ENCODE measurements at regions not wholly inside any gene's neighbourhood (a gene's known extent, or its start where the extent isn't known, plus 50 kb on each side); places are given as distances from the start of the nearest gene placed in this dataset.

DNA sequence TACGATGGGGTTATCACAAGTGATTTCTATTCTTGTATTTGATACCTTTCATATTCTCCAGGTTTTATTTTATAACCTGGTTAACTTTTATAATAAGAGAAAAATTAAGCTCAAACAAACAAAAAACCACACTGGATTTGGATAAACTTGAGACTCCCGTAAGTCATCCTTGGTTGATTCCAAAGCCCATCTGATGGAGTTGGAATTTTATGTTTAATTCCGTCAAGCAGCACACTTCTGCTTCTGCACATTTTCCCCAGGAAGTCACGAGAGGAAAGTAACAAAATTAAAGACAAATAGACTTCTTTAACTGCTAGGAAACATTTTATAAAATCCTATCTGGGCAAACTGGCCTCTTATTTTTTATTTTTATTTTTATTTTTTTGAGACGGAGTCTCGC, 207.9 kb downstream of the NXNL2 start:
- Histone ChIP-seq H3K4me3 (ENCODE audit: low read depth, low read length) (no peak overlapping the region), H3K27me3 (replicated peaks; ENCODE audit: control insufficient read depth, insufficient read depth, low read length) (no peaks in the 10 kb centered on the region), H3K36me3 (ENCODE audit: control insufficient read depth, insufficient read depth, low read length) (no peaks in the 10 kb centered on the region), H3K4me1 (no peaks in the 10 kb centered on the region), H3K9me3 (no peaks in the 10 kb centered on the region)
- no peak for DNase-seq
- BruUV-seq (replicated peaks): no TSS peak
- intact Hi-C loops (cut with micrococcal nuclease; ENCODE audit: unreplicated experiment): loop anchor here (5.0 kb wide), 2 partner anchors 81 to 151 kb away; no protein-coding TSS in a partner anchor
- H3K4me3 Mint-ChIP-seq (ENCODE audit: unreplicated experiment): no peak overlapping the region
- ChIA-PET CTCF (no interaction called here), POLR2A (no interaction called here)
- TF ChIP-seq, protein P1, sequence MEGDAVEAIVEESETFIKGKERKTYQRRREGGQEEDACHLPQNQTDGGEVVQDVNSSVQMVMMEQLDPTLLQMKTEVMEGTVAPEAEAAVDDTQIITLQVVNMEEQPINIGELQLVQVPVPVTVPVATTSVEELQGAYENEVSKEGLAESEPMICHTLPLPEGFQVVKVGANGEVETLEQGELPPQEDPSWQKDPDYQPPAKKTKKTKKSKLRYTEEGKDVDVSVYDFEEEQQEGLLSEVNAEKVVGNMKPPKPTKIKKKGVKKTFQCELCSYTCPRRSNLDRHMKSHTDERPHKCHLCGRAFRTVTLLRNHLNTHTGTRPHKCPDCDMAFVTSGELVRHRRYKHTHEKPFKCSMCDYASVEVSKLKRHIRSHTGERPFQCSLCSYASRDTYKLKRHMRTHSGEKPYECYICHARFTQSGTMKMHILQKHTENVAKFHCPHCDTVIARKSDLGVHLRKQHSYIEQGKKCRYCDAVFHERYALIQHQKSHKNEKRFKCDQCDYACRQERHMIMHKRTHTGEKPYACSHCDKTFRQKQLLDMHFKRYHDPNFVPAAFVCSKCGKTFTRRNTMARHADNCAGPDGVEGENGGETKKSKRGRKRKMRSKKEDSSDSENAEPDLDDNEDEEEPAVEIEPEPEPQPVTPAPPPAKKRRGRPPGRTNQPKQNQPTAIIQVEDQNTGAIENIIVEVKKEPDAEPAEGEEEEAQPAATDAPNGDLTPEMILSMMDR (IDR thresholded peaks at IDR 0.05; ENCODE audit: insufficient read depth in 1 of 2, low read depth in 1 of 2, low read length in 1 of 2, severe bottlenecking in 1 of 2, unreplicated experiment in 1 of 2): no peak
- H3K4me1 Mint-ChIP-seq (ENCODE audit: low read depth, unreplicated experiment): peaks cover 7% of the 10 kb centered on the region
- H3K27me3 Mint-ChIP-seq (ENCODE audit: insufficient read depth, unreplicated experiment): no peaks in the 10 kb centered on the region
- H3K36me3 Mint-ChIP-seq (ENCODE audit: insufficient read depth, unreplicated experiment): no peaks in the 10 kb centered on the region
- no peaks in the 10 kb centered on the region for H3K9me3 Mint-ChIP-seq (ENCODE audit: unreplicated experiment)
- no peak overlapping the region for H3K27ac Mint-ChIP-seq (ENCODE audit: unreplicated experiment)

DNA sequence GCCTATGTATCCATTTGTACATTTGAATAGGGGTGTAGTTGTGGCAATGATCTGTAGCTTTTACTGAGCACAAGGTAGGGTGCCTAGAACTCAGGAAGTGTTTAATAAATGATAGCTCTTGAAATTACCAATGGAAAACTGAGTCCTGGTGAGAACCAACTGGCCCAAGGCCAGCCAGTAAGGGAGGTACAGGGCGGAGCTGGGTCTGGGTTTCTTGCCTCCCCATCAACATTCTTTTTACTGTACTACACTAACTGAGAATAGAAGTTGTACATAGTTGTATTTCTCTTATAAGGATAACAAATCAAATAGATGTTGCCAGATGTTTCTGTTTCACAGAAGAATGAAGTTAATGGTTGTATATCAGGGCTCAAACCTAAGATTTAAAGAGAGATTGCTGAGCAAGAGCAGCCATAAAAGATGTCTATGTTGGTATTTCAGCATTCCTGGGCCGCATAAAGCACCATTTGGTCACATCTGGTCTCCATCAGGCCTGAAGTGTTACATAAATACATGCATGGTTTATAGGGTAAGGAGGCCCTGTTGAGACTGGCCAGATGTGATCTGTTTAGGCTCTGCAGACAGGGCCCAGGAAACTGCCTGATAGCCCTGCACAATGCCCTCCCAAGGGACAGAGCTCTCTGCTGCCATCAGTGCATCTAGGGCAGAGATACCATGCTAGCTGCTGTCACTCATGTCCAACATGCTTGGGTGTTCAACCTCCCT, 210.5 kb downstream of the NXNL2 start:
- no peaks in the 10 kb centered on the region for H3K4me1 Mint-ChIP-seq (ENCODE audit: low read depth, unreplicated experiment)
- TF ChIP-seq, protein P1 (IDR thresholded peaks at IDR 0.05; ENCODE audit: insufficient read depth in 1 of 2, low read depth in 1 of 2, low read length in 1 of 2, severe bottlenecking in 1 of 2, unreplicated experiment in 1 of 2): no peak
- CTCF ChIA-PET: no interaction called here
- H3K27me3 Mint-ChIP-seq (ENCODE audit: insufficient read depth, unreplicated experiment): no peaks in the 10 kb centered on the region
- H3K9me3 Mint-ChIP-seq (ENCODE audit: unreplicated experiment): no peaks in the 10 kb centered on the region
- no peaks in the 10 kb centered on the region for H3K36me3 Mint-ChIP-seq (ENCODE audit: insufficient read depth, unreplicated experiment)
- POLR2A ChIA-PET: no interaction called here
- H3K4me3 Mint-ChIP-seq (ENCODE audit: unreplicated experiment): no peak overlapping the region
- no peak overlapping the region for H3K27ac Mint-ChIP-seq (ENCODE audit: unreplicated experiment)
- Histone ChIP-seq H3K9me3 (no peaks in the 10 kb centered on the region), H3K4me1 (no peaks in the 10 kb centered on the region), H3K27me3 (replicated peaks; ENCODE audit: control insufficient read depth, insufficient read depth, low read length) (no peaks in the 10 kb centered on the region), H3K36me3 (ENCODE audit: control insufficient read depth, insufficient read depth, low read length) (no peaks in the 10 kb centered on the region), H3K4me3 (ENCODE audit: low read depth, low read length) (no peak overlapping the region)
- DNase-seq: no peak
- no TSS peak for BruUV-seq (replicated peaks)
- intact Hi-C loops (cut with micrococcal nuclease; ENCODE audit: unreplicated experiment): no loop called here

DNA sequence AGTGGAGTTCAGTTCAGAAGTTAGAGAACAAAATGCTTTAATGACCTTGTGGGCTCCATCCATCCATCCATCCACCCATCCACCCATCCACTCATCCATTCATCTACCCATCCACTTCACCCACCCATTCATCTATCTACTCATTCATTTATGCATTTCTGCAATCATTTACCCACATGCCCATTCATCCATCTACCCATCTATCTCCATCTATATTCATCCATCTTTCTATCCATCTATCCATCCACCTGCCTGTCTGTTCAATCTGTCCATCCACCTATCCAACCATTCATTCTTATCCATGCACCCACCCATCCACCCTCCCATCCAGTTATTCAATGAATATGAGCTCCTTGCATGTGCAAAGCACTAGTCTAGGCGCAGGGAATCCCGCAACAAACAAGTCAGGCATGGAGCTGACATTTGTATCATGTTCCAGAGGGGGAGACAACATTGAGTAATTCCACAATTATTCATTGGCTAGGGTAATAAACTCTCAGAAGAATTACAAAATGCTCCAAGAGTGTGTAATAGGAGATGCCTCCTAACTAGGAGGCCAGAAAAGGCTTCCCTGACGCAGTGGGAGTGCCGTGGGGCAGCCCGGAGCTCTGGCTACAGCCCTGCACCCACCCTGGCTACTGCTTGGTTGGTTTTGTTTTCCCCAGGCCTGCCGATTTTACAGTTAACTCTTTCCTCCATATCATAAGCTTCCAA, 211.2 kb downstream of the NXNL2 start:
- BruUV-seq (replicated peaks): no TSS peak
- Mint-ChIP-seq H3K27ac (ENCODE audit: unreplicated experiment) (no peak overlapping the region), H3K4me1 (ENCODE audit: low read depth, unreplicated experiment) (no peaks in the 10 kb centered on the region), H3K36me3 (ENCODE audit: insufficient read depth, unreplicated experiment) (no peaks in the 10 kb centered on the region), H3K9me3 (ENCODE audit: unreplicated experiment) (no peaks in the 10 kb centered on the region), H3K4me3 (ENCODE audit: unreplicated experiment) (no peak overlapping the region), H3K27me3 (ENCODE audit: insufficient read depth, unreplicated experiment) (no peaks in the 10 kb centered on the region)
- Histone ChIP-seq H3K27me3 (replicated peaks; ENCODE audit: control insufficient read depth, insufficient read depth, low read length) (no peaks in the 10 kb centered on the region), H3K4me3 (ENCODE audit: low read depth, low read length) (no peak overlapping the region), H3K36me3 (ENCODE audit: control insufficient read depth, insufficient read depth, low read length) (no peaks in the 10 kb centered on the region), H3K9me3 (no peaks in the 10 kb centered on the region), H3K4me1 (no peaks in the 10 kb centered on the region)
- no peak for DNase-seq
- CTCF ChIA-PET: no interaction called here
- POLR2A ChIA-PET: no interaction called here
- TF ChIP-seq, protein P1 (IDR thresholded peaks at IDR 0.05; ENCODE audit: insufficient read depth in 1 of 2, low read depth in 1 of 2, low read length in 1 of 2, severe bottlenecking in 1 of 2, unreplicated experiment in 1 of 2): no peak
- intact Hi-C loops (cut with micrococcal nuclease; ENCODE audit: unreplicated experiment): no loop called here

Measured in Caco-2 (cell line).